ENCODE measurements at regions not wholly inside any gene's neighbourhood (a gene's known extent, or its start where the extent isn't known, plus 50 kb on each side); places are given as distances from the start of the nearest gene placed in this dataset.
"Not testable (repeated sequence)": the region's sequence is repeated elsewhere in the genome, so short reads cannot be mapped to it uniquely, and the experiment has no call there.

- Histone ChIP-seq H3K4me3 (ENCODE audit: low read length) (no peak overlapping the region), H3K27ac (ENCODE audit: low read length) (no peak overlapping the region), H3K4me1 (ENCODE audit: control insufficient read depth, insufficient read depth, low read length) (no peaks in the 10 kb centered on the region), H3K36me3 (ENCODE audit: control insufficient read depth, insufficient read depth, low read length) (no peaks in the 10 kb centered on the region), H3K27me3 (ENCODE audit: control insufficient read depth, insufficient read depth, low read length) (no peaks in the 10 kb centered on the region), H3K9me3 (ENCODE audit: control insufficient read depth, insufficient read depth, low read length) (no peaks in the 10 kb centered on the region)
- no peak for DNase-seq (ENCODE audit: low read depth, low spot score)
- 100% methylated on average over 2 of the region's 7 CpGs for WGBS (ENCODE audit: insufficient coverage, insufficient read length)
These were observed 918.8 kb downstream of the SLITRK1 start for GRCh38 chr13:82963226-82964099.

GRCh38 chr13:82962397-82962796 lies 919.9 kb downstream of the SLITRK1 start:
- WGBS (ENCODE audit: insufficient coverage, insufficient read length): no CpG with 5 or more reads among the region's 3 CpGs
- Histone ChIP-seq H3K9me3 (ENCODE audit: control insufficient read depth, insufficient read depth, low read length) (no peaks in the 10 kb centered on the region), H3K27me3 (ENCODE audit: control insufficient read depth, insufficient read depth, low read length) (no peaks in the 10 kb centered on the region), H3K27ac (ENCODE audit: low read length) (no peak overlapping the region), H3K36me3 (ENCODE audit: control insufficient read depth, insufficient read depth, low read length) (no peaks in the 10 kb centered on the region), H3K4me3 (ENCODE audit: low read length) (no peak overlapping the region), H3K4me1 (ENCODE audit: control insufficient read depth, insufficient read depth, low read length) (no peaks in the 10 kb centered on the region)
- no peak for DNase-seq (ENCODE audit: low read depth, low spot score)

GRCh38 chr13:82961757-82962156 lies 920.5 kb downstream of the SLITRK1 start:
- H3K4me3 ChIP-seq (ENCODE audit: low read length): no peak overlapping the region
- no peaks in the 10 kb centered on the region for H3K36me3 ChIP-seq (ENCODE audit: control insufficient read depth, insufficient read depth, low read length)
- no peaks in the 10 kb centered on the region for H3K27me3 ChIP-seq (ENCODE audit: control insufficient read depth, insufficient read depth, low read length)
- H3K27ac ChIP-seq (ENCODE audit: low read length): no peak overlapping the region
- WGBS (ENCODE audit: insufficient coverage, insufficient read length): no CpG with 5 or more reads among the region's 1 CpG
- no peaks in the 10 kb centered on the region for H3K4me1 ChIP-seq (ENCODE audit: control insufficient read depth, insufficient read depth, low read length)
- DNase-seq (ENCODE audit: low read depth, low spot score): no peak
- no peaks in the 10 kb centered on the region for H3K9me3 ChIP-seq (ENCODE audit: control insufficient read depth, insufficient read depth, low read length)

GRCh38 chr13:82952336-82952735 lies 929.9 kb downstream of the SLITRK1 start:
- no CpG with 5 or more reads among the region's 6 CpGs for WGBS (ENCODE audit: insufficient coverage, insufficient read length)
- H3K27ac ChIP-seq (ENCODE audit: low read length); DNase-seq (ENCODE audit: low read depth, low spot score); H3K36me3 ChIP-seq (ENCODE audit: control insufficient read depth, insufficient read depth, low read length); H3K4me1 ChIP-seq (ENCODE audit: control insufficient read depth, insufficient read depth, low read length); H3K4me3 ChIP-seq (ENCODE audit: low read length); H3K9me3 ChIP-seq (ENCODE audit: control insufficient read depth, insufficient read depth, low read length); H3K27me3 ChIP-seq (ENCODE audit: control insufficient read depth, insufficient read depth, low read length): not testable (repeated sequence)

- Histone ChIP-seq H3K9me3 (ENCODE audit: control insufficient read depth, insufficient read depth, low read length) (no peaks in the 10 kb centered on the region), H3K27ac (ENCODE audit: low read length) (no peak overlapping the region), H3K27me3 (ENCODE audit: control insufficient read depth, insufficient read depth, low read length) (no peaks in the 10 kb centered on the region), H3K4me3 (ENCODE audit: low read length) (no peak overlapping the region), H3K4me1 (ENCODE audit: control insufficient read depth, insufficient read depth, low read length) (no peaks in the 10 kb centered on the region), H3K36me3 (ENCODE audit: control insufficient read depth, insufficient read depth, low read length) (no peaks in the 10 kb centered on the region)
- no peak for DNase-seq (ENCODE audit: low read depth, low spot score)
These were observed 934.6 kb downstream of the SLITRK1 start for GRCh38 chr13:82947683-82948082.

- H3K9me3 ChIP-seq (ENCODE audit: control insufficient read depth, insufficient read depth, low read length): no peaks in the 10 kb centered on the region
- DNase-seq (ENCODE audit: low read depth, low spot score): no peak
- no peak overlapping the region for H3K27ac ChIP-seq (ENCODE audit: low read length)
- WGBS (ENCODE audit: insufficient coverage, insufficient read length): no CpG with 5 or more reads among the region's 2 CpGs
- H3K4me1 ChIP-seq (ENCODE audit: control insufficient read depth, insufficient read depth, low read length): no peaks in the 10 kb centered on the region
- H3K36me3 ChIP-seq (ENCODE audit: control insufficient read depth, insufficient read depth, low read length): no peaks in the 10 kb centered on the region
- no peak overlapping the region for H3K4me3 ChIP-seq (ENCODE audit: low read length)
- H3K27me3 ChIP-seq (ENCODE audit: control insufficient read depth, insufficient read depth, low read length): no peaks in the 10 kb centered on the region
These were observed 935.1 kb downstream of the SLITRK1 start for GRCh38 chr13:82947191-82947621.

GRCh38 chr13:82938644-82939043 lies 943.6 kb downstream of the SLITRK1 start:
- DNase-seq (ENCODE audit: low read depth, low spot score): no peak
- no peaks in the 10 kb centered on the region for H3K4me1 ChIP-seq (ENCODE audit: control insufficient read depth, insufficient read depth, low read length)
- no peak overlapping the region for H3K27ac ChIP-seq (ENCODE audit: low read length)
- WGBS (ENCODE audit: insufficient coverage, insufficient read length): no CpG with 5 or more reads among the region's 6 CpGs
- H3K36me3 ChIP-seq (ENCODE audit: control insufficient read depth, insufficient read depth, low read length): no peaks in the 10 kb centered on the region
- H3K4me3 ChIP-seq (ENCODE audit: low read length): no peak overlapping the region
- no peaks in the 10 kb centered on the region for H3K9me3 ChIP-seq (ENCODE audit: control insufficient read depth, insufficient read depth, low read length)
- no peaks in the 10 kb centered on the region for H3K27me3 ChIP-seq (ENCODE audit: control insufficient read depth, insufficient read depth, low read length)

- no peaks in the 10 kb centered on the region for H3K9me3 ChIP-seq (ENCODE audit: control insufficient read depth, insufficient read depth, low read length)
- no peaks in the 10 kb centered on the region for H3K4me1 ChIP-seq (ENCODE audit: control insufficient read depth, insufficient read depth, low read length)
- H3K4me3 ChIP-seq (ENCODE audit: low read length): no peak overlapping the region
- H3K27me3 ChIP-seq (ENCODE audit: control insufficient read depth, insufficient read depth, low read length): no peaks in the 10 kb centered on the region
- no peak overlapping the region for H3K27ac ChIP-seq (ENCODE audit: low read length)
- no peak for DNase-seq (ENCODE audit: low read depth, low spot score)
- no peaks in the 10 kb centered on the region for H3K36me3 ChIP-seq (ENCODE audit: control insufficient read depth, insufficient read depth, low read length)
- WGBS (ENCODE audit: insufficient coverage, insufficient read length): no CpG with 5 or more reads among the region's 2 CpGs
These were observed 948.3 kb downstream of the SLITRK1 start for GRCh38 chr13:82934000-82934399.

GRCh38 chr13:82925114-82925513 lies 957.2 kb downstream of the SLITRK1 start:
- DNase-seq (ENCODE audit: low read depth, low spot score): no peak
- H3K27ac ChIP-seq (ENCODE audit: low read length): no peak overlapping the region
- H3K27me3 ChIP-seq (ENCODE audit: control insufficient read depth, insufficient read depth, low read length): no peaks in the 10 kb centered on the region
- no peak overlapping the region for H3K4me3 ChIP-seq (ENCODE audit: low read length)
- WGBS (ENCODE audit: insufficient coverage, insufficient read length): no CpG with 5 or more reads among the region's 4 CpGs
- H3K9me3 ChIP-seq (ENCODE audit: control insufficient read depth, insufficient read depth, low read length): no peaks in the 10 kb centered on the region
- H3K4me1 ChIP-seq (ENCODE audit: control insufficient read depth, insufficient read depth, low read length): no peaks in the 10 kb centered on the region
- no peaks in the 10 kb centered on the region for H3K36me3 ChIP-seq (ENCODE audit: control insufficient read depth, insufficient read depth, low read length)

- Histone ChIP-seq H3K27ac (ENCODE audit: low read length) (no peak overlapping the region), H3K36me3 (ENCODE audit: control insufficient read depth, insufficient read depth, low read length) (no peaks in the 10 kb centered on the region), H3K27me3 (ENCODE audit: control insufficient read depth, insufficient read depth, low read length) (no peaks in the 10 kb centered on the region), H3K4me1 (ENCODE audit: control insufficient read depth, insufficient read depth, low read length) (no peaks in the 10 kb centered on the region), H3K4me3 (ENCODE audit: low read length) (no peak overlapping the region), H3K9me3 (ENCODE audit: control insufficient read depth, insufficient read depth, low read length) (no peaks in the 10 kb centered on the region)
- WGBS (ENCODE audit: insufficient coverage, insufficient read length): no CpG with 5 or more reads among the region's 2 CpGs
- no peak for DNase-seq (ENCODE audit: low read depth, low spot score)
These were observed 964.3 kb downstream of the SLITRK1 start for GRCh38 chr13:82917984-82918383.

GRCh38 chr13:82912564-82912963 lies 969.7 kb downstream of the SLITRK1 start:
- no peaks in the 10 kb centered on the region for H3K4me1 ChIP-seq (ENCODE audit: control insufficient read depth, insufficient read depth, low read length)
- H3K27me3 ChIP-seq (ENCODE audit: control insufficient read depth, insufficient read depth, low read length): no peaks in the 10 kb centered on the region
- no peak overlapping the region for H3K4me3 ChIP-seq (ENCODE audit: low read length)
- no CpG with 5 or more reads among the region's 3 CpGs for WGBS (ENCODE audit: insufficient coverage, insufficient read length)
- no peaks in the 10 kb centered on the region for H3K36me3 ChIP-seq (ENCODE audit: control insufficient read depth, insufficient read depth, low read length)
- no peak overlapping the region for H3K27ac ChIP-seq (ENCODE audit: low read length)
- H3K9me3 ChIP-seq (ENCODE audit: control insufficient read depth, insufficient read depth, low read length): no peaks in the 10 kb centered on the region
- no peak for DNase-seq (ENCODE audit: low read depth, low spot score)
